NCI-H2227 treated with DMSO at 0.1 percent for 48 hours (cell line): ENCODE measurements at regions not wholly inside any gene's neighbourhood (a gene's known extent, or its start where the extent isn't known, plus 50 kb on each side); places are given as distances from the start of the nearest gene placed in this dataset.
"Not testable (repeated sequence)": the region's sequence is repeated elsewhere in the genome, so short reads cannot be mapped to it uniquely, and the experiment has no call there.

Experiments
- DNase-seq: peaks from one replicate; lab custom pipeline; 2025; lab: John Stamatoyannopoulos, UW

- no peak for DNase-seq
Measured at GRCh38 chr1:187837787-187838186, 1009.0 kb downstream of the PLA2G4A start.

GRCh38 chr1:187838335-187839293 is 1009.9 kb downstream of the PLA2G4A start:
- no peak for DNase-seq

- no peak for DNase-seq
Measured at GRCh38 chr1:187839873-187840272, 1011.1 kb downstream of the PLA2G4A start.

- no peak for DNase-seq
Measured at GRCh38 chr1:187840557-187840956, 1011.8 kb downstream of the PLA2G4A start.

GRCh38 chr1:187842406-187843165 is 1013.8 kb downstream of the PLA2G4A start:
- DNase-seq: no peak

- no peak for DNase-seq
Measured at GRCh38 chr1:187844313-187844712, 1015.6 kb downstream of the PLA2G4A start.

GRCh38 chr1:187847531-187847930 is 1018.8 kb downstream of the PLA2G4A start:
- no peak for DNase-seq

GRCh38 chr1:187848321-187848720 is 1019.6 kb downstream of the PLA2G4A start:
- DNase-seq: no peak

- not testable (repeated sequence) for DNase-seq
Measured at GRCh38 chr1:187850146-187850545, 1021.4 kb downstream of the PLA2G4A start.

- DNase-seq: no peak
Measured at GRCh38 chr1:187853505-187853904, 1024.8 kb downstream of the PLA2G4A start.

- no peak for DNase-seq
Measured at GRCh38 chr1:187854457-187854856, 1025.7 kb downstream of the PLA2G4A start.

GRCh38 chr1:187862506-187862905 is 1033.8 kb downstream of the PLA2G4A start:
- DNase-seq: no peak

- DNase-seq: no peak
Measured at GRCh38 chr1:187870552-187870951, 1041.8 kb downstream of the PLA2G4A start.

GRCh38 chr1:187871177-187871845 is 1042.6 kb downstream of the PLA2G4A start:
- no peak for DNase-seq

- DNase-seq: no peak
Measured at GRCh38 chr1:187872550-187872949, 1043.8 kb downstream of the PLA2G4A start.

GRCh38 chr1:187873126-187873525 is 1044.4 kb downstream of the PLA2G4A start:
- peak; percentile 16 for DNase-seq

- peak; percentile 67 for DNase-seq
Measured at GRCh38 chr1:187876775-187877174, 1048.0 kb downstream of the PLA2G4A start.

- peak; percentile 95 for DNase-seq
Measured at GRCh38 chr1:187877220-187877619, 1048.5 kb downstream of the PLA2G4A start.

- DNase-seq: no peak
Measured at GRCh38 chr1:187878883-187879282, 1050.1 kb downstream of the PLA2G4A start.

GRCh38 chr1:187883356-187883755 is 1054.6 kb downstream of the PLA2G4A start:
- no peak for DNase-seq

- peak; percentile 84 for DNase-seq
Measured at GRCh38 chr1:187891993-187892682, 1063.4 kb downstream of the PLA2G4A start.

GRCh38 chr1:187892683-187893039 is 1063.9 kb downstream of the PLA2G4A start:
- DNase-seq: no peak
